AG10803 (cell line): ENCODE measurements at regions not wholly inside any gene's neighbourhood (a gene's known extent, or its start where the extent isn't known, plus 50 kb on each side); places are given as distances from the start of the nearest gene placed in this dataset.
"Not testable (repeated sequence)": the region's sequence is repeated elsewhere in the genome, so short reads cannot be mapped to it uniquely, and the experiment has no call there.

Experiments
- DNase-seq: peaks from one replicate; pipeline ENCODE4 v3.0.0; 2010; ENCODE audit warnings: low read depth
- H3K4me3 ChIP-seq: 2 replicates; pipeline ENCODE4 v1.5.1; 2011; ENCODE audit warnings: mild to moderate bottlenecking, low read length, control low read depth
- CTCF ChIP-seq: conservative IDR thresholded peaks from 2 replicates; pipeline ENCODE4 v1.5.1; 2011; ENCODE audit warnings: mild to moderate bottlenecking, low read length, control low read depth, inconsistent platforms

GRCh38 chr4:22616516-22616915 is 76.2 kb upstream of the GBA3 start:
- DNase-seq: no peak
- no peak overlapping the region for H3K4me3 ChIP-seq

GRCh38 chr4:22620144-22620543 is 72.6 kb upstream of the GBA3 start:
- H3K4me3 ChIP-seq, DNase-seq: not testable (repeated sequence)

More at GRCh38 chr4:22616516-22616915, 76.2 kb upstream of the GBA3 start:
- no peak for TF ChIP-seq CTCF

GRCh38 chr4:22621970-22622369 is 70.8 kb upstream of the GBA3 start:
- H3K4me3 ChIP-seq, DNase-seq: not testable (repeated sequence)

GRCh38 chr4:22624002-22624401 is 68.7 kb upstream of the GBA3 start:
- H3K4me3 ChIP-seq, DNase-seq: not testable (repeated sequence)

GRCh38 chr4:22625311-22625710 is 67.4 kb upstream of the GBA3 start:
- TF ChIP-seq CTCF: no peak
- no peak overlapping the region for H3K4me3 ChIP-seq
- no peak for DNase-seq

GRCh38 chr4:22627851-22628250 is 64.9 kb upstream of the GBA3 start:
- DNase-seq, H3K4me3 ChIP-seq: not testable (repeated sequence)

- not testable (repeated sequence) for H3K4me3 ChIP-seq, DNase-seq
Observed at GRCh38 chr4:22630161-22630975, 62.4 kb upstream of the GBA3 start.

- H3K4me3 ChIP-seq, DNase-seq: not testable (repeated sequence)
Observed at GRCh38 chr4:22631167-22631566, 61.6 kb upstream of the GBA3 start.

GRCh38 chr4:22634541-22635181 is 58.1 kb upstream of the GBA3 start:
- no peak overlapping the region for H3K4me3 ChIP-seq
- no peak for TF ChIP-seq CTCF
- DNase-seq: no peak

- not testable (repeated sequence) for H3K4me3 ChIP-seq, DNase-seq
Observed at GRCh38 chr4:22635182-22635549, 57.6 kb upstream of the GBA3 start.

- no peak for TF ChIP-seq CTCF
- H3K4me3 ChIP-seq: no peak overlapping the region
- no peak for DNase-seq
Observed at GRCh38 chr4:22635692-22636091, 57.0 kb upstream of the GBA3 start.
